ENCODE measurements at regions not wholly inside any gene's neighbourhood (a gene's known extent, or its start where the extent isn't known, plus 50 kb on each side); places are given as distances from the start of the nearest gene placed in this dataset.

GRCh38 chr4:24164054-24164693, 274.3 kb upstream of the PPARGC1A start:
- DNase-seq (ENCODE audit: low spot score), result no peak

GRCh38 chr4:24163314-24163713, 273.5 kb upstream of the PPARGC1A start:
- no peak for DNase-seq (ENCODE audit: low spot score)

GRCh38 chr4:24160358-24160757, 270.5 kb upstream of the PPARGC1A start:
- DNase-seq (ENCODE audit: low spot score), result peak; percentile 35

GRCh38 chr4:24158031-24158430, 268.2 kb upstream of the PPARGC1A start:
- no peak for DNase-seq (ENCODE audit: low spot score)

GRCh38 chr4:24150034-24150433, 260.2 kb upstream of the PPARGC1A start:
- no peak for DNase-seq (ENCODE audit: low spot score)

- no peak for DNase-seq (ENCODE audit: low spot score)
Measured at GRCh38 chr4:24146127-24146526, 256.3 kb upstream of the PPARGC1A start.

GRCh38 chr4:24145591-24145990, 255.7 kb upstream of the PPARGC1A start:
- no peak for DNase-seq (ENCODE audit: low spot score)

GRCh38 chr4:24144381-24144780, 254.5 kb upstream of the PPARGC1A start:
- no peak for DNase-seq (ENCODE audit: low spot score)

- peak; percentile 51 for DNase-seq (ENCODE audit: low spot score)
Measured at GRCh38 chr4:24143741-24144140, 253.9 kb upstream of the PPARGC1A start.

- DNase-seq (ENCODE audit: low spot score), result no peak
Measured at GRCh38 chr4:24141836-24142235, 252.0 kb upstream of the PPARGC1A start.

- DNase-seq (ENCODE audit: low spot score), result no peak
Measured at GRCh38 chr4:24140892-24141291, 251.0 kb upstream of the PPARGC1A start.

- DNase-seq (ENCODE audit: low spot score), result no peak
Measured at GRCh38 chr4:24137671-24138601, 248.1 kb upstream of the PPARGC1A start.

GRCh38 chr4:24131954-24132673, 242.3 kb upstream of the PPARGC1A start:
- no peak for DNase-seq (ENCODE audit: low spot score)

- DNase-seq (ENCODE audit: low spot score), result no peak
Measured at GRCh38 chr4:24130637-24131036, 240.8 kb upstream of the PPARGC1A start.

- no peak for DNase-seq (ENCODE audit: low spot score)
Measured at GRCh38 chr4:24126776-24127175, 236.9 kb upstream of the PPARGC1A start.

- no peak for DNase-seq (ENCODE audit: low spot score)
Measured at GRCh38 chr4:24121395-24122175, 231.7 kb upstream of the PPARGC1A start.

GRCh38 chr4:24117975-24118374, 228.1 kb upstream of the PPARGC1A start:
- peak; percentile 42 for DNase-seq (ENCODE audit: low spot score)

GRCh38 chr4:24116107-24116506, 226.3 kb upstream of the PPARGC1A start:
- no peak for DNase-seq (ENCODE audit: low spot score)

- DNase-seq (ENCODE audit: low spot score), result no peak
Measured at GRCh38 chr4:24114919-24115500, 225.2 kb upstream of the PPARGC1A start.

GRCh38 chr4:24114444-24114843, 224.6 kb upstream of the PPARGC1A start:
- DNase-seq (ENCODE audit: low spot score), result no peak

GRCh38 chr4:24112466-24112865, 222.6 kb upstream of the PPARGC1A start:
- DNase-seq (ENCODE audit: low spot score), result no peak

All from cerebellar cortex (tissue), 1 donor.